ENCODE measurements at regions not wholly inside any gene's neighbourhood (a gene's known extent, or its start where the extent isn't known, plus 50 kb on each side); places are given as distances from the start of the nearest gene placed in this dataset.

DNA sequence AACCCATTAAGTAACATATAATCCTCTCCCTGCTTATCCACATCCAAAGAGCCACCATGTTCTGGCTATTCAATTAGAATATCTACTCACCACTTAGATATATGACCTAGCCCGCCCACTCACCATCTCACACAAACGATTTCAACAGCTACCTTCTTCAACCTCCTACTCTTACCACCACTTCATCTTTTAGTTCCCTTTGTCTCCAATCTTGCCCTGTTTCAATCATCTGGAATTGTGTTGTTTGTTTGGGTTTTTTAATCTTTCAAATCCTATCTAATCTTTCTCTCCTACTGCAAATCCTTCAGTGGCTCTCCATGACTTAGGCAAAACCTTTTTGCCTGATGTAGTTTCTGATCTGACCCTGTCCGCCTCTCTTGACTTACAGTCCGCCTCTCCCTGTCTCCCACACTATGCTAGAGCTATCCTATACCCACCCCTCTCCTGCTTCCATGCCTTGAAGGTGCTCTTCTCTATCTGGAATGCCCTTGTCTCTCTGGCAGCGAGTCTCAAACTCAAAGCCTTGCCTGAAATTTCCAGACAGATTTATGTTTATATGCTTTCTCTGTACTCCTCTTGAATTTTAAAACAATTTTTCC lies 161.0 kb upstream of the CRY1 start:
- TF ChIP-seq, protein P1, sequence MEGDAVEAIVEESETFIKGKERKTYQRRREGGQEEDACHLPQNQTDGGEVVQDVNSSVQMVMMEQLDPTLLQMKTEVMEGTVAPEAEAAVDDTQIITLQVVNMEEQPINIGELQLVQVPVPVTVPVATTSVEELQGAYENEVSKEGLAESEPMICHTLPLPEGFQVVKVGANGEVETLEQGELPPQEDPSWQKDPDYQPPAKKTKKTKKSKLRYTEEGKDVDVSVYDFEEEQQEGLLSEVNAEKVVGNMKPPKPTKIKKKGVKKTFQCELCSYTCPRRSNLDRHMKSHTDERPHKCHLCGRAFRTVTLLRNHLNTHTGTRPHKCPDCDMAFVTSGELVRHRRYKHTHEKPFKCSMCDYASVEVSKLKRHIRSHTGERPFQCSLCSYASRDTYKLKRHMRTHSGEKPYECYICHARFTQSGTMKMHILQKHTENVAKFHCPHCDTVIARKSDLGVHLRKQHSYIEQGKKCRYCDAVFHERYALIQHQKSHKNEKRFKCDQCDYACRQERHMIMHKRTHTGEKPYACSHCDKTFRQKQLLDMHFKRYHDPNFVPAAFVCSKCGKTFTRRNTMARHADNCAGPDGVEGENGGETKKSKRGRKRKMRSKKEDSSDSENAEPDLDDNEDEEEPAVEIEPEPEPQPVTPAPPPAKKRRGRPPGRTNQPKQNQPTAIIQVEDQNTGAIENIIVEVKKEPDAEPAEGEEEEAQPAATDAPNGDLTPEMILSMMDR (conservative IDR thresholded peaks at IDR 0.05; ENCODE audit: low read depth in 2 of 2): no peak
- no peak for TF ChIP-seq EZH2phosphoT487 (IDR thresholded peaks at IDR 0.05; ENCODE audit: unreplicated experiment)
- no peak for TF ChIP-seq EZH2 (IDR thresholded peaks at IDR 0.05; ENCODE audit: low read depth, unreplicated experiment)
- no peak for TF ChIP-seq ZNF331 (CRISPR knock-in tag; IDR thresholded peaks at IDR 0.05; ENCODE audit: low read depth)
- no peak for TF ChIP-seq POLR2AphosphoS5 (IDR thresholded peaks at IDR 0.05; ENCODE audit: low read depth)

All from GM23338 (cell line).